ENCODE measurements at regions not wholly inside any gene's neighbourhood (a gene's known extent, or its start where the extent isn't known, plus 50 kb on each side); places are given as distances from the start of the nearest gene placed in this dataset.

DNA sequence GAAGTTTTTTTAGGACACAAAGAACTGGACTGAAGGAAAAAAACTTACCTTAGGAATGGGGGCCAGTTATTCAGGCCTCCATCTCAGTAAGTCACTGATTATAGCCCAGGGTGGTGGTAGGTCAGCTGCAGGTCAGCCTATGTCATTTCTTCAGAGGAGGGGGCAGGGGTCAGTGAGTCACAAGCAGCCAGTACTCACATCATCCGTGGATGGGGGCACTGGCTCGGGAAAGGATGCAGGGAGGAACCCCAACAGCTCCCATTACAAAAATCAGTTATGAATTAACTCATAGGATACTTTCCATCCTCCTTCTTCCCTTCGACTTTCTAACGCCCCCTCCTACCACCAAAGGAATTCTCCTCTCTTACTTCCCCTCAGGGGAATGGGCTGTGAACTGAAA, 578.3 kb downstream of the PDCD6IP start:
- no peak overlapping the region for H3K4me3 ChIP-seq (ENCODE audit: low read length)
- TF ChIP-seq, protein P1, sequence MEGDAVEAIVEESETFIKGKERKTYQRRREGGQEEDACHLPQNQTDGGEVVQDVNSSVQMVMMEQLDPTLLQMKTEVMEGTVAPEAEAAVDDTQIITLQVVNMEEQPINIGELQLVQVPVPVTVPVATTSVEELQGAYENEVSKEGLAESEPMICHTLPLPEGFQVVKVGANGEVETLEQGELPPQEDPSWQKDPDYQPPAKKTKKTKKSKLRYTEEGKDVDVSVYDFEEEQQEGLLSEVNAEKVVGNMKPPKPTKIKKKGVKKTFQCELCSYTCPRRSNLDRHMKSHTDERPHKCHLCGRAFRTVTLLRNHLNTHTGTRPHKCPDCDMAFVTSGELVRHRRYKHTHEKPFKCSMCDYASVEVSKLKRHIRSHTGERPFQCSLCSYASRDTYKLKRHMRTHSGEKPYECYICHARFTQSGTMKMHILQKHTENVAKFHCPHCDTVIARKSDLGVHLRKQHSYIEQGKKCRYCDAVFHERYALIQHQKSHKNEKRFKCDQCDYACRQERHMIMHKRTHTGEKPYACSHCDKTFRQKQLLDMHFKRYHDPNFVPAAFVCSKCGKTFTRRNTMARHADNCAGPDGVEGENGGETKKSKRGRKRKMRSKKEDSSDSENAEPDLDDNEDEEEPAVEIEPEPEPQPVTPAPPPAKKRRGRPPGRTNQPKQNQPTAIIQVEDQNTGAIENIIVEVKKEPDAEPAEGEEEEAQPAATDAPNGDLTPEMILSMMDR (conservative IDR thresholded peaks at IDR 0.05; ENCODE audit: low read length), result no peak
- no peak for DNase-seq (ENCODE audit: low read depth)

DNA sequence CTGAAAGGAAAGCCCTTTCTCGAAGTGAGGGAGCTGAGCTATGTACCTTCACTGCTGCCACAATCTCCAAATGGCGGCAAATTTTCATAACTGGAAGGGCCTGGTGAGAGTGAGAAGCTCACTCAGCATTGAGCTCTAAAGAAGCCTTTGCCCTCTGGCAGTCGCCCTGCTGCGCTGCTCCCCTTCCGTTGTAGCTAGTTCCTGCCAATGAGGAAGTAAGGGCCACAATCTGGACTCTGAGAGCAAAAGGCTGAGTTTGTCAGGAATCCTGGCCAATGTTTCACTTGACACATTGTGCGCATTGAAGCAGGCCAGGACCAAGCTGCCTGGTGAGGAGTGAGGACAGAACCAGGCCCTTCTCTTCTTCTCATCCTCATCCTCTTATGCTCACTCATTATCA, 579.5 kb downstream of the PDCD6IP start:
- H3K4me3 ChIP-seq (ENCODE audit: low read length), result no peak overlapping the region
- TF ChIP-seq, protein P1 (conservative IDR thresholded peaks at IDR 0.05; ENCODE audit: low read length), result no peak
- no peak for DNase-seq (ENCODE audit: low read depth)

DNA sequence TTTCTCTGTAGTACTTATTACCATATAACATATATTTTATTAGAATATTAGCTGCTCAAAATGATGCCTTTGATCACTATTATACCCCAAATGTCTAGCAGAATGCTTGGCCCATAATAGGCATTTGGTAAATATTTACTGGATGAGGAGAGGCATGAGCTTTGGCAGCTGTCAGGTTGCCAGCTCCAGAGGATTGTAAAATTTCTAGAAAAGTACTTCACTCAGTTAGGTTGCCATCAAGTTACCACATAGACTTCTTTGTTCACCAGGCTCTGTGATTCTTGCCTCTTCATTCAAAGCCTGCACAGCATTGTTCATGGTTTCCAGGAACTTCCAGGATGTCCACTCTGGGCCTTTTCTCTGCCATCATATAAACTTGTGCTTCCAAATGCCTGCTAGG, 582.8 kb downstream of the PDCD6IP start:
- no peak for DNase-seq (ENCODE audit: low read depth)
- TF ChIP-seq, protein P1 (conservative IDR thresholded peaks at IDR 0.05; ENCODE audit: low read length), result no peak
- no peak overlapping the region for H3K4me3 ChIP-seq (ENCODE audit: low read length)

DNA sequence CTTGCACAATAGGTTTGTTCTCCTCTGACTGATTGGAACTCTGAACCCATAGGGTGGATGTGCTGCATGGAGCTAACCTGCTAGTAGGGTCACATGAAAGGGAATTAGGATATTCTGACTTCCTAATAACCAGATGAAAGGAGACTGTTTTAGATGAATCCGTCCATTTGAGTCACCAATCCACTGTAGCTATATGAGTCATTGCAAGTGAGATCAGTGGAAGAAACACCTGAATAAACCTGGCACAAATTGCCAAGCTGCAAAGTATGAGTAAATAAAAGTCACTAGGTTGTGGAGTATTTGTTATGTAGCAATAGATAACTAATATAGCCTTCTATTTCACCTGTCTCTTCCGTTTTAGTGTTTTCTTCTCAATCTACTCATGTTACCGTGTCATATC, 584.4 kb downstream of the PDCD6IP start:
- H3K4me3 ChIP-seq (ENCODE audit: low read length), result no peak overlapping the region
- TF ChIP-seq, protein P1 (conservative IDR thresholded peaks at IDR 0.05; ENCODE audit: low read length), result no peak
- DNase-seq (ENCODE audit: low read depth), result no peak

DNA sequence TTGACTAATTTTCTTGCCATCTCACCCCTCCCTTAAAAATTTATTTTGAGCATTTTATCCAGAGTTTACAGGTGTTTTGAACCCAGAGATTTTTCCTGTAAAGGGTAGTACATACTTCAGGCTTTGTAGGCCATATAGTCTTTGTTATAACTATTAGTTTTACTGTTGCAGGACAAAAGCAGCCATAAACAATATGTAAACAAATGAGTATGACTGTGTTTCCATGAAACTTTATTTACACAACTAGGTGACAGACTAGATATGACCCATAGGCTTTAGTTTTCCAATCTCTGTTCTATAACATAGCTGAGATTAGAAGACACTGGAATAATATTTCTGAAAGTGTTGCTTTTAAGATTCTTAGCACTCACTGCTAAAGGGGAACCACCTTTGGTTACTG, 587.9 kb downstream of the PDCD6IP start:
- H3K4me3 ChIP-seq (ENCODE audit: low read length), result no peak overlapping the region
- no peak for DNase-seq (ENCODE audit: low read depth)
- TF ChIP-seq, protein P1 (conservative IDR thresholded peaks at IDR 0.05; ENCODE audit: low read length), result no peak

DNA sequence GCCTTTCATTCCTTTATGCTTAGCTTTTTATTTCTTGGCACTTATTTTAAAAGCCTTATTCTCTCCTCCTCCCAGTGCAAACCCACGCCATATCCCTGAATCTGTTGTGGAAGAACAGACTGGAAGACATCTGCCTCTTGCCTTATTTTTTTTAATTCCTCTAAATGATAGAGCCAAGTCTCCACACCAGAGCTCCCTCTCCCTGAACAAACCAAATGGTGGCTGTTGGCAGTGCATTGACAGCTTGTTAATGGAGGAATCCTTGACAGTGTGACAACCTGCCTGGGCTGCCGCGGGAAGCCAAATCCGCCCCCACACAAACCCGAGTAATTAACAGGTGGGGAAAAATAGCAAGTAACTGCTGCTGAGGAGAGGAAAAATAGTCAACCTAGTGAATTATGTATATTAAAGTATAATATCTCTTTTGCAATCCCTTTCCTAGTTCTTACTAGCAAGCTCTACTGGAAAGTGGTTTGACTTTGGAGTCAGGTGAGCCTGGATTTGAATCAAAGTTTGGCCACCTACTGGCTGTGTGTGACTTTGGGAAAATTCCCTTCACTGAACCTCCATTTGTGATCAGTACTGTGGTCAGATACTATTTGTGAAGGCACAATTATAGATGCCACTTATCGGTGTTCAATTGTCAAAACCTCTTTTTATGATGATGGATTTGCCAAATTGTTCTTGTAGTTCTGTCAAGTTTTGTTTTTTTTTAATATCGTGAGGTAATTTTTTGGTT, 589.6 kb downstream of the PDCD6IP start:
- TF ChIP-seq, protein P1 (conservative IDR thresholded peaks at IDR 0.05; ENCODE audit: low read length), result no peak
- no peak for DNase-seq (ENCODE audit: low read depth)
- no peak overlapping the region for H3K4me3 ChIP-seq (ENCODE audit: low read length)

DNA sequence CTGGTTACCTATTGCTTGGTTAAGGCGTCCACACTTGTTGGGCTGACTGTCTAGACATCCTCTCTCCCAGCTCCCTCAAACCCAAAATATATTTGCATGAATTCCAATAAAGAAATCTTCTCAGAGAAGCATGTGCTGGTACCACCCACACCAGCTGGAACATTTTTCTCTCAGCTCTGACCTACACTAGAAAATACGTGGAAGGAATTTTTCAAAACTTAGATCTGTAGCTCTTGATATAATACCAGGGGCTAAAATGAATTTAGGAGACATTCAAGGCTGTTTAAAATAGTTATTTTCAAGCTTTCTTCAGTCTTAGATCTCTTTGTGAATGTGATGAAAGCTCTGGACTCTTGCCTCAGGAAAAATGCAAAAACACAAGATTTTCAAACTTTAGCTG, 590.4 kb downstream of the PDCD6IP start:
- TF ChIP-seq, protein P1 (conservative IDR thresholded peaks at IDR 0.05; ENCODE audit: low read length), result no peak
- DNase-seq (ENCODE audit: low read depth), result no peak
- H3K4me3 ChIP-seq (ENCODE audit: low read length), result no peak overlapping the region

Measured in AG10803 (cell line).